ENCODE measurements at regions not wholly inside any gene's neighbourhood (a gene's known extent, or its start where the extent isn't known, plus 50 kb on each side); places are given as distances from the start of the nearest gene placed in this dataset.
A peak's percentile ranks its signal among the peaks of the same experiment; 100 is the strongest.

GRCh38 chr4:137193564-137193963, 338.7 kb downstream of the PCDH18 start:
- DNase-seq, result no peak

GRCh38 chr4:137181293-137181899, 350.9 kb downstream of the PCDH18 start:
- no peak for DNase-seq

DNA sequence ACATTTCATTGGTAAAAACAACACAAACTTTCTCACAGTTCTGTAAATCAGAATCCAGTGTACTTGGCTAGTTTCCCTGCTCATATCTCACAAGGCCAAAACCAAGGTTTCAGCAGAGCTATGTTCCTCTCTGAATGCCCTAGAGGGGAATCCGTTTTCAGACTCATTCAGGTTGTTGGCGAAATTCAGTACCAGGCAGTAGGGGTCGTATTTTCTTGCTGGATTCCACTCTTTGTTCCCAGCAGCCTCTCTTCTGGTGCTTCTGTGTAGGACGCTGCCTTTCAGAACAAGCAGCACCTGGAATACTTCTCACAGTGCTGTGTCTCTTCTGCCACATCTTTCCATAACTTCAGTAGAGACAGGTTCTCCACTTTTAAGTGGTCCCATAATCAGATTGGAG, 351.9 kb downstream of the PCDH18 start:
- no peak for DNase-seq

- DNase-seq, result no peak
These were observed 375.5 kb downstream of the PCDH18 start for GRCh38 chr4:137156807-137157206.

DNA sequence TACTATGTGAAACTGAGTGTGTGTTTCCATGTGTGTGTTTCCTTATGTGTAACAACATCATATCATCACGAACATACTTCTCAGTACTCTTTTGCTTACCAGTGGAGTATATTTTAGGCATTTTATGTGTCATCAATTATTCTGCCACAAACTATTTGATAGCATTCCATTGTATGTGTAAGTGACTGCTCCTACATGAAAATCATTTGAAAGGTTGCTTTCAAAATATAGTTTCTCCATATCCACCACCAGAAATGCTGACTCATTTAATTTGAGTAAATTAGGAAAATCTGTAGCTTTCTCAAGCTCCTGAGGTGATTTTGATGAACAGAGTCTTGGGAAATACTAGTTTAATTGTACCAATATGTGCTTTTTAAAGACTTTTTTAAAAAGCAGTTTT, 376.2 kb downstream of the PCDH18 start:
- DNase-seq, result no peak

- DNase-seq, result no peak
These were observed 401.1 kb downstream of the PCDH18 start for GRCh38 chr4:137131201-137131600.

DNA sequence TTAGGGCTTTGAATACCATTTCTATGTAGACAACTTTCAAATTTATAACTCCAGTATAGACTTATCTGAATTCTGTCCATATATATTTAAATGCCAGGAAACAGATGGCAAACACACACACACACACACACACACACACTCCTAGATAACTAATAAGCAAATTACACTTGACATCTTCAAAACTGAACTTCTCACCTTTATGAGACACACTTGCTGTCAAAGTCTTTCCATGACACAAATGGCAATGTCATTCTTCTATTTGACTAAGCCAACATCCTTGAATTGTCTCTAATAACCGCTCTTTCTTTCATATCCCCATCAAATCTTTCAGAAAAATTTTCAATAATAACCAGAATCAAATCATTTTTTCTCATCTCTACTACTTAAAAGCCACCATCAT, 402.4 kb downstream of the PCDH18 start:
- DNase-seq, result no peak

DNA sequence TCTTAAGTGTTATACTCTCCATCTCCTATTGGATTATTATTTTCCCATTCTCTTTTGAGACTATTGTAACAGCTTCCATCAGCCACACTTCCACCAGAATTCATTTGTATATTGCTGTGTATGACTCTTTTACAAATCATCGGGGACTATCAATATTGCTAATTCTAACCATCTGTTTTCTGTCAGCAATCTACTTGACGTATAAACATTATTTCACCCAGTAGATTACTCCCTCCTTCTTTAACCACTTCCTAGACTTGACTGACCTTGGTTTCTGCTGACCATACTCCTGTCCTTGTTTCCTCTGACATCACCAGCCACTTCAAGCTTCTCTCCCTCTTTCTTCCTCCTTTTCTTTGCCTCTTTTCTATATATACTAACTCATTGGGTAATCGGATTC, 402.9 kb downstream of the PCDH18 start:
- no peak for DNase-seq

- no peak for DNase-seq
These were observed 407.3 kb downstream of the PCDH18 start for GRCh38 chr4:137125011-137125410.

DNA sequence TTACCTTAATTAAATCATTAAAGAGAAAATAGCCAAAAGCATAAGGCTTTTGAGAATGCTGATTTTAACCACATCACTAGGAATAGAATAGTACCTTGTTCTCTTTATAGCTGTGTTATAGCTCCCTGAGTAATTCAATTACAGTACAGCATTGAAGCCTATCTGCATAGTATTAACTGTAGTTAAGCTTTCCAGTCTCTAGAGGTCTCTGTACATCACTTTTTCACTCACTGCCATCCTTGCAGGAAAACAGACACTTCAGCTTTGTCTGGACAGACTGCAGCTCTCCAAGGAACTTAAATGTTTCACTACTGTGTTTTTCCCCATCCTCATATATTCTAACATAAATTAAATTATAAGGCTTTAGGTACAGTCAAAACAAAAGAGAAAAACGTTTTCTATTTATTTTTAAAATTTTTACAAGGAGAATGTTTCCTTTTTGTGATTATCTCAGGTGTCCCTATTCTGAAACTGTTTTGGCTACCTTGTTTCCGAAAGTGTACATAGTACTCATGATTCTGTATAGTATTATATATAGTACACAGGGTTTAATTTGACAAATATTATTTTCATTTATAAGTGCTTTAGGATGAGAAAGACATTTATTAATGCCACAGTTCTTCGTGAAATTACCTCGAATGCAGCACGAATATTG, 407.9 kb downstream of the PCDH18 start:
- DNase-seq, result peak; percentile 67

DNA sequence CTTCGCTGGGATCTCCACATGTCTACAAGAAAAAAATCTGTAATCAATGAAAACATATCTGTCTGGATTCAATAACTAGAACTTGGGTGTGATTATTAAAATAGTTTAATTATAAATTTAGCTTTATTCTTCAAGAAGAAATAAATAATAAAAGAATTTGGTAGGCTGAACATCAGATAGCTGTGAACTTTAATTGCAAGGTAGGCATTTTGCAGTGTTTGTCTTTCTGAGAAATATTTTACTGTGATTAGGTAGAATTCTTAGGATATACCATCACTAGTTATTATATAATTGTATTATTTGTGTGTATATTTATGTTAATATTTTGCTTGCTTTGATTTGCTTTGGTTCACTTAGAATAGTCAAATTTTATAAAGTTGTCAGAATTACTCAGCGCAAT, 409.4 kb downstream of the PCDH18 start:
- no peak for DNase-seq

DNA sequence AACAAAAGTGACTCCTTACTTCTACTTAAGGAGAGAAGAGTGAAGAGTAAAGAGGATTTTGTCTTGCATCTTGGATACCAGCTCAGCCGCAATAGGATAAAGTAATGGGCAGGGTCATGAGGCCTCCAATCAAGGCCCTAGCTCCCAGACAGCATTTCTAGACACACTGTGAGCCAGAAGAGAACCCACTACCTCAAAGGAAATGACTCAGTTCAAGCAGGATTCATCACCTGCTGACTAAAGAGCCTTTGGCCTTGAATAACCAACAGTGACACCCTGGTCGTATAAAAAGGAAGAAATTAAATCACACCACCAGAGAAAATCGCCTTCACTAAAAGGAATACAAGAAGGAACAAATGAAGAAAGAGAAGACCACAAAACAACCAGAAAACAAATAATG, 416.1 kb downstream of the PCDH18 start:
- DNase-seq, result no peak

DNA sequence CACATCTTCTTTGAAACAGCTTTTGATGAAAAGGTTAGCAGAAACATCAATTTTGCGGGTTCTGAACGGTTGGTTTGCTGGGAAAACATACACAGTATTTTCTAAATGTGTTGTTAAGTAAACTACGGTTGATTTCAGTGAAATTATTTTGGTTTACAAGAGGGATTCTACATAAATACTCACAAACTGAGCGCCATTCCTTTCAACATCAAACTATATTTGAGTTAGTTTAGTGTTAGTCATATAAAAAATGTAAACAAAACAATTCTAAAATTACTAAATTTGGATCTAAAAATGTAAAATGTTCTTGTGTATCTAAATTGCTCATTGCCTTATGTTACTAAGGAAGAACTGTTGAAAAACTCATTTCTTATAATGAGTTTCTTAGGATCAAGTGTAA, 425.6 kb downstream of the PCDH18 start:
- DNase-seq, result no peak

DNA sequence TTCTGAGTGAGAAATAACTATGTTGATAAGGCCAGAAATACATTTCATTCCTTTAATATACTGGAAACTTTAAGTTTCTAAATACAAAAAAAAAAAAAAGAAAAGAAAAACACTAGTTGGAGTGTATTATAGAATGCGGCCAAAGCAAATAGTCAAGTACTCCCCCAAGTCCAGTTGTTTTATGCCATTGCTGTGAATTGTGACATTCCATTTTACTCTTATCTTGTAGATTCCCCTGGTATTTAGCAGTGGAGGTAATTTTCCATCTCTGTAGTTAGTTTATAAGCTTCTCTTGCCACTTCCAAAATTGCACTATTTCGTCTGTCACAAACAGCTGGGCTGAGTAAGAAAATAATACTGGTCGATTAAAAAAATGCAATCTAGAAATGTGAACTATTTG, 426.0 kb downstream of the PCDH18 start:
- DNase-seq, result no peak

GRCh38 chr4:137090951-137091350, 441.3 kb downstream of the PCDH18 start:
- DNase-seq, result no peak

GRCh38 chr4:137083571-137084135, 448.6 kb downstream of the PCDH18 start:
- no peak for DNase-seq

DNA sequence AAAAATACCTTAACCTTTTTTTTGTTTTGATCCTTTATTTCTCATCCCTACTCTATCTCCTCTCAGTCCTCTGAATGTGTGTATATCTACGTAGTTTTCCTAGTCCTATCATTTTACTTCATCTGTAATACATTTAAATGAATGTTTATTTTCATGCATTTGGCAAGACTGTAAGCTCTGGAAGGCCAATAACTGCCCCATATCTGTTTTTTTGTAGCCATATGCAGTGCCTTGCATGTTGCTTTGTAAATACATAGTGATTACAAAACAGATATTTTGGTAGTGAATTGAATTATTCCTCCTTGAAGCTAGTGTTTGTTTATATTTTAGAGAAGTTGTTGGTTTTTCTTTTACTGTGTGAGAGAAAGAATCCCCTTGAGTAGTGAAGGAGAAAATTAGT, 450.2 kb downstream of the PCDH18 start:
- DNase-seq, result no peak

DNA sequence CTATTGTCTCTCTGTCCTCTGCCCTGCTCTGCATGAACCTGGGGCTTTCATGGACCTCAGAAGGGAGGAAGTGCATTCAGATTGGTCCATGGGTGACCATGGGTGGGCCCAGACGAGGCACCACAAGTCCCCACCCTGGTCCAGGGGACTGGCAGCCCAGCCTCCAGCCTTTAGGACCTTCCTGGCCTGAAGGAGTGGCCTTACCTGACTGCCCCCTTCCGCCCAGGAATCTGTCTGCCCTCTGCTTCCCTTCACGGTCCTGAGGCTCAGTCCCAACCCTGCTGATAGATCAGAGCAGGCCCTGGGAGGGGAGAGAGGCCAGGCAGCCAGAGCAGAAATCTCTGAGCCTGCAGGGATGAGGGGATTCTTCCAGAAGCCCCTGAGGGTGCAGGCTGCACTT, 455.4 kb downstream of the PCDH18 start:
- no peak for DNase-seq

GRCh38 chr4:137075586-137075985, 456.7 kb downstream of the PCDH18 start:
- DNase-seq, result no peak

DNA sequence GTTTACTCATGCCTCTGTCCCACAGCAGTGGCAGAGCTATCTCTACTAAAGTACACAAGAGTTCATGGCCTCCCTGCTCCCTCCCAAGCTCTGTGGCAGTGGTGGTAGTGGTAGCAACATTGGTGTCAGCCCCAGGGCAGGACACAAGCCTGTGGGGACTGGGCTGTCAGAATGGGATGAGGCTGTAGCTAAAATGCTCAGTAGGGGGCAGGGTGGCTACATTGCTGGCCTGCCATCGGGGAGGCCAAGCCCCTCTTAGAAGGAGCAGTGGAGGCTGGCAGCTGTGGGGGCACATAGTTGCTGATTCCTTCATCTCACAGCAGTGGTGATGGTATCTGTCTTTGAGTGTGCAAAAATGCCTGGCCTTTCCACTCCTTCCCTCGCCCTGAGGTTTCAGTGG, 461.7 kb downstream of the PCDH18 start:
- DNase-seq, result no peak

GRCh38 chr4:137069473-137069872, 462.8 kb downstream of the PCDH18 start:
- DNase-seq, result no peak

- no peak for DNase-seq
These were observed 464.6 kb downstream of the PCDH18 start for GRCh38 chr4:137067735-137068134.

GRCh38 chr4:137065311-137065710, 467.0 kb downstream of the PCDH18 start:
- DNase-seq, result no peak

GRCh38 chr4:137063961-137064360, 468.3 kb downstream of the PCDH18 start:
- no peak for DNase-seq

GRCh38 chr4:137043184-137043583, 489.1 kb downstream of the PCDH18 start:
- no peak for DNase-seq

All from NCI-H510A treated with DMSO at 0.1 percent for 48 hours (cell line).